GM18861 (cell line): ENCODE measurements at regions not wholly inside any gene's neighbourhood (a gene's known extent, or its start where the extent isn't known, plus 50 kb on each side); places are given as distances from the start of the nearest gene placed in this dataset.
"Not testable (repeated sequence)": the region's sequence is repeated elsewhere in the genome, so short reads cannot be mapped to it uniquely, and the experiment has no call there.

Experiments used
- ATAC-seq: cut with Tn5 transposase; IDR thresholded peaks from one replicate; pipeline ENCODE4 v1.9.1; 2021; ENCODE audit not compliant: unreplicated experiment

DNA sequence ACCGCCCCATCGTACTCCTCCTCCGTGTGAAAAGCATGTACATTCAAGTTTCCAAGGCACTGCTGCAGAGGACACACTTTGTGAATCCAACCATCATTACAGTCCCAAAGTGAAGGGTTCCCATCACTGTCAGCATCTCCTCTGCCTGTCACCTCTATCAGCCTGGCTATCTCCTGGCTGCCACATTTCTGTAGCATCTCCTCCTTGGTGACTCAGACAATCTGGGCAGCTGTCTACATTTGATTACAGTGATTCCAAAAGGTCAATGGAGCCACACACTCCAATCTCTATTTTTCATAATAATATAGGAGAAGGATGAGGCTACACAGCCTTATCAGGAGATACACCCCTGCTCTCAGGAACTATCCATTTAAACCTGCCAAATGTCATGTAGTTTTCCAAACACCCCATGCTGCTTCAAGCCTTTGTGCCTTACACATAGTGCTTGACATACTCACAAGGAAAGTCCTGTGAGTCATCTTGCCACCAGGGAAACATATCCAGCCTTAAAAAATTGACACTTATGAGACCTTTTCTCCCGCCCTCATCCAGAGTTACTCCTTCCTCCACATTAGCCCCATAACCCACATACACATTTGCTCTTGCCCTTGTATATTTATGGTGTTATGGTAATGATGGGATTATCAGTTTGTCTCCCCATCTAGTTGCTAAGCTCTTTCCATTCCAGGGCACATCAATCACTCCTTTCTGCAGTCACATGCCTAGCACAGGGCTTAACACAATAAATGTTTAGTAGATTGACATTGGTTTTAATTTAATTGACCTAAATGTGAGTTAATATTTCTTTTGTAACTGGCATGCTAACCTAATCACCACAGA, 250.1 kb upstream of the CDH5 start:
- no peak for ATAC-seq

DNA sequence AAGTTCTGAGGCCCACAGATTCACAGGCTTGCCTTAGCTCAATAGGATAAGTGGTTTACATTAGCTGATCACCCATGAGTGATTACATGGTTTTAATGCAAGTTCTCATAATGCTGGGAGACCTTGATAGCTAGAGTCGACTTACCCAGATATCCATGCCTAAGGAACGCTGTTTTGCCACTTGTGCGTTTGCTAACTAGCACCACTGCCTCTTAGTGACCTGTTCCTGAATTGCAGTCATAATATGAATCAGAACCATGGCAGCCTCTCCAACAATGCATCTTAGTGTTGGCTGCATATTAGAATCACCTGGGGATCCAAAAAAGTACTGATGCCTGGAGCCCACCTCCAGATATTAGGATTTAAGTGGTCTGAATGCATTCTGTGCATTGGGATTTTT, 251.1 kb upstream of the CDH5 start:
- no peak for ATAC-seq

DNA sequence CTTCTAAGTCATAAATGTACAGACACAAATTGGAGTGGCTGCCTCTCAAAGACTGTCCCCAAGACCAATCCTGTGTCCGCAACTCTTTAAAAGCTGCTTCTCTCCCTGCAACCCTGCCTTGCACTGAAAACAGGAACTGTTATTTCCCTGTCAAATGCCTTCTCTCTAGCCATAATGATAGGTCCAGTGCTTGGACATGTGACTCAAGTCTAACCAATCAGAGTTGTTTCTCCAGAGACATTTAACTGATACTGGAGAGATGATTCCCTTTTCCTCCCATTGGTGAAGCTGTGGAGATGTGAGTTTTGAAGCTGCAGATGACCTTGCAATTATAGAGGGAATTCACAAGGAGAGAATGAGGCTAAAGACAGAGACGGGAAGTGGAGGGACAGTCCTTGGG, 253.3 kb upstream of the CDH5 start:
- no peak for ATAC-seq

DNA sequence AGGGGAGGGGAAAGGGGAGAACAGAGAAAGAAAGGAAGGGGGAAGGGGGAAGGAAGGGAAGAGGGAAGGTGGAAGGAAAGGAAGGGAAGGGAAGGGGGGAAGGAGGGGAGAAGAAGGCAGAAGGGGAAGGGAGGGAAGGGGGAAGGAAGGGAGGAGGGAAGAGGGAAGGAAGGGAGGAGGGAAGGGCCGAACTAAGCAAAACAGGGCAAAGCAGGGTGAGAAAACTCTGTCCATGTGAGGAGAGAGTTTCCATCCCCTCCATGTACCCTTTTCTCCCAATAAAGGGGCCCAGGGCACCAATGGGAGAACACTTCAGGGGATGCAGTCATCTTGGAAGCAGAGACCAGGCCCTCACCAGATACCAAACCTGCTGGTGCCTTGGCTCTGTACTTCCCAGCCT, 256.8 kb upstream of the CDH5 start:
- no peak for ATAC-seq

DNA sequence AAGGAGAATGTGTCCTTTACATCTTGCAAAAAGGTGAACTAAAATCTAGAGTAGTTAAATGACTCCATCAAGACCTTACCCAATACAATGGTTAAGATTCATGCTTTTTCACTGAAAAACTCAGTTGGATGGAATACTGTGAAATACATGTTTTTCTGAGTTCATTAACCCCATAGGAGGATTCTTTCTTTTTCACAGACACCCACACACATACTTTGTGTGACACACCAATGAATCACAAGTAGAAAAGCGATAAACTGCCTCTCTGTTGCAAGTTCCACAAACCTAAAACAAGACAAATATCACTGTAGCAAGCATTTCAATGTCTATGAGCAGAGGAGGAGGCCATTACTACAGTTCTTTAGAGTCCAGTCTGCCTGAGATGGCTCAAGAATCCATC, 258.8 kb upstream of the CDH5 start:
- no peak for ATAC-seq

DNA sequence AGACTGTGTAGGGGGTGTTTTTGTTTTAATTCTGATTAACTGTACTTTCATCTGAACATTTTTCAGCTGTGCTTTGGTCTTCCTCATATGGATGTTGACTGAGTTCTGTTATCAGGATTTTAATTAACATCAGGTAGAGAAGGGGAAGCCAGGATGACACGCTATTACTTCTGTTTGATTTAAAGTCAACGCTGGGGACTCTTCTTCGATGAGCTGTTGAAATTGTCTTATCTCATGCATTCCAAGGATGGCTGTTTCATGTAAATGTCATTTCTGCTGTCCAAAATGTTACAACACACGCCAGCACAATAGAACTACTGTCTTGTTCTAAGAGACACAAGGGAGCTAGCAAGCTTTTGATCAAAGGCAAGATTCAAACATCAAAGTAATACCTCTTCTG, 263.3 kb upstream of the CDH5 start:
- no peak for ATAC-seq

DNA sequence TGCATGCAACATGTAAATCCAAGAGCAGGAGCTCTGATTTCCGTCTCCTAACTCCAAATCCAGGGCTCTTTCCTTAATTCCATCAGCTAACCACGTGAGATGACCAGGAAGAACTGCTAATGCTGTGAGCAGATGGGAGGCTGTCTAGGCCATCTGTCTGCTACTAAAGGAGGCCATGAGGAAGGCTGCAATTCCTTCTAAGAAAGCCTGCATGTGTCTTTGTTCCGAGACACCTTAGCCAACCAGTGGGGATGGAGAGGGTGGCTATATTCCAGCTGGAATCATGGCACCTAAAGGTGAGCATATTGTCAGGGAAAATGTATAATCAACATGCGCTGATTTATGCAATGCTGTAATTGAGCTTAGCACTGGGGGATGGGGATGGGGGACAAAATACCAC, 267.2 kb upstream of the CDH5 start:
- no peak for ATAC-seq

DNA sequence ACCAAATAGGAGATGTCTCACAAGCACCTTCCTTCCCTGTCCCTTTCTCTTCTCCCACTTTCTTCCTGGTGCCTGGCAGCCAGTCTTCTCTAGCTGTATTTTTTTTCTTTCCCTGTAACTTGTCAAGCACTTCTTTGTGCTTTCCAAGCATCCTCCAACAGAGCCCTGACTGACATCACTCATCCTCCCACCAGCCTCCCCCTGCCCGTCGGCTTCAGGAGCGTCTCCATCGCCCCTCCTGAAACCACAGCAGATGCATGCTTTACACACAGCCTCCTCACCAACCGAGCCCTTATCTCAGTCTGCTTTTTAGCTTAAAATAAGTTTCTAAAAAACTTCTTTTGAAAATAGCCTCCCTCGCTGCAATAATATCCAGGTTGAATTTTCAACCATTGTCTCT, 268.7 kb upstream of the CDH5 start:
- no peak for ATAC-seq

DNA sequence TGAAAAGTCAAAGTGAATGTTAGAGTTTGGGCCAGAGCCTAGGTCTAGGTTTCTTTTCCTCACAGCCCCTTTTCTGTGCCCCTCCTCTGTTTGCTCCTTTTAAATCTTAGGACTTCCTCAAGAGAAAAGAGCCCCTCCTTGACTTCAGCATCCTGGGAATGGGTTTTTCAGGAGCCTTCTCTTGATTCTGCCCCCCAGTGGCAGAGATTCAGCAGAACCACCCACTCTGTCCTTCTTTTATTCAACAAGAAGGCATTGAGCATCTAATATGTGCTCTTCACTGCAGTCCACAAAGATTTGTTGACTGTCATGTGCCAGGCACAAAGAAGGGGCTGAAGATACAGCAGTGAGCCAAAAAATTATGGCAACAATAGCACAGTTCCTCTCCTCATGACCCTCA, 270.8 kb upstream of the CDH5 start:
- ATAC-seq = no peak

DNA sequence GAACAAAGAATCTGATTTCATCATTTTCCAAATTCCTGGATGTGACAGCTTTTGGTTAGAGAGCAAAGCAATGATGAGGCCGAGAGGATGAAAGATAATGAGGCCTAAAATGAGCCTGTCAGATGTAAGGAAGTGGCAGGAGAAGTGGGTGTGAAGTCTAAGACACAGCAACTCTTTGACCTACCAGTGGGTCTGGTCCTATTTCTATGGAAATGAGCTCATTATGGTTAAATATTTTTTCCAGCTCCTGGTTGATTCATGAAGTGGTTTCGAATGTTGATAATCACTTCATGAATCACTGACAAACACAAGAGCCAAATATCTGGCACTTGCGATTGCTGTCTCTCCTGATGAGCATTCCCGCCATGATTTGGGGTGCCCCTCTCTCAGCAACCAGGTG, 273.3 kb upstream of the CDH5 start:
- no peak for ATAC-seq

DNA sequence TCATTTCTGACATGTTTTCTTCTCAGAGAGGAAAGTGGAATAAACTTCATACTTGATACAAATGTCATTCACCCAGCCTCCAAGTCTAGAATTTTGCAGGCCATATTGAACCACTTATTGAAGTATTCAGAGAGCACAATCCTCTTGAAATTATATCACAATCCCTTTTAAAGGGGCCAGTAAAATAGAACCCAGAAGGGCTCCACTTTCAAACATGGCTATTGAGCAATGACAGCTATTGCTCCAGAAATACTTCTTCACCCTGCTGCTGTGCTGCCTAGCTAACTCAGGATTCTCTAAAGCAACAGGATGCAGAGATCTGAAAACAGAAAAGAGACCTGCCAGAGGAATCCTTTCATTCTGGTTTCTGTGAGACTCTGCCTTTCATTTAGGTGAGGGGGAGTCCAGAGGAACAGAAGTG, 275.0 kb upstream of the CDH5 start:
- no peak for ATAC-seq

DNA sequence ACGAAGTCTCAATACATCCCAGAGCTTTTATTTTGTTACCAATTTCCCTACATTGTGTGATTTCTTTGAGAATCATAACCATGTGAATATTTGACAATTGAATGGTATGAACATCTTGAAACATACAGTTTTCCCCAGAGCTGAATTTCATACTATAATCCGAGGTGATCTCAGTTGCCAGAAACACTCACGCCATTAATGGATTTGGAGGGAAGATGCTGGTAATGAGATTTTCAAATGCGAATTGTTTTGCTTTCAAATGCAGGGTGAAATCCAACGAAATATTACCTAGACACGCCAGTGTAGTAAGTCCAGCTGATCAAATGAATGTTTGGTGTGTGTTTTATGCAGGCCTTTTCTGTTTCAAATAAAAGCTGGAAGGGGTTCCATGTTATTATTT, 277.8 kb upstream of the CDH5 start:
- no peak for ATAC-seq

DNA sequence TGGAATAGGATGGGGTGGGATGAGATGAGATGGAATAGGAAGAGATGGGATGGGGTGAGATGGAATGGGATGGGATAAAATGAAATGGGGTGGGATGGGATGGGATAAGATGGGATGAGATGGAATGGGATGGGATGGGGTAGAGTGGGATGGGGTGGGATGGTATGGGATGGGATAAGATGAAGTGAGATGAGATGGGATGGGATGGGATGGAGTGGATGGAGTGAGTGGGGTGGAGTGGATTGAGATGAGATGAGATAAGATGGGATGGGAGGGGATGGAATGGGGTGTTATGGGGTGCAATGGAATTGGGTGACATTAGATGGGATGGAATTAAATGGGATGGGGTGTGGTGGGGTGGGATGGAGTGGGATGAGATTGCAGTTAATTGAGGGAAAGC, 279.2 kb upstream of the CDH5 start:
- no peak for ATAC-seq

DNA sequence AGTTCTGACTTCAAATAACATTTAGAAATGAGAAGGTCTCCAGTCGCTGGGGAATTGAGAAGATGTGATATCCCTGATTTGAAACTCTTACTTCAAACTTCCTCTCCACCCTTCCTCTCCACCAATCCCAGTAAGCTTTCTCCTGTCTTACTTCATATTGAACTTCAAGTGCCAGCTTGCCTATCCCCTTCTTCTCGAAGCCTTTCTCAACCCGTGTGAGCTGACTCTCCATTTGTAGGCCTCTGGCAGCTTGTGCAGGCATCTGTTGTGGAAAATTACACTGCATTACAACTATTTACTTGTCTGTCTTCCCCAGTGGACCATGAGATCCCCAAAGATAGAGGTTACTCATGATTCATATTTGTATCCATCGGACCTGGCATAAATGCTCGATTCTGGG, 280.8 kb upstream of the CDH5 start:
- ATAC-seq = no peak

DNA sequence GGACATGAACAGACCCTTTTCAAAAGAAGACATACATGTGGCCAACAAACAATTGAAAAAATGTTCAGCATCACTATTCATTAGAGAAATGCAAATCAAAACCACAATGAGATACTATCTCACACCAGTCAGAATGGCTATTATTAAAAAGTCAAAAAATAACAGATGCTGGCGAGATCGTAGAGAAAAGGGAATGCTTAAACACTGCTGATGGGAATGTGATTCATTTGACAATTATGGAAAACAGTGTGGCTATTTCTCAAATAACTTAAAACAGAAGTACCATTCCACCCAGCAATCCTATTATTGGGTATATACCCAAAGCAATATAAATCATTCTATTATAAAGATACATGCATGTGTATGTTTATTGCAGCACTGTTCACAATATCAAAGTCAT, 281.8 kb upstream of the CDH5 start:
- not testable (repeated sequence) for ATAC-seq

DNA sequence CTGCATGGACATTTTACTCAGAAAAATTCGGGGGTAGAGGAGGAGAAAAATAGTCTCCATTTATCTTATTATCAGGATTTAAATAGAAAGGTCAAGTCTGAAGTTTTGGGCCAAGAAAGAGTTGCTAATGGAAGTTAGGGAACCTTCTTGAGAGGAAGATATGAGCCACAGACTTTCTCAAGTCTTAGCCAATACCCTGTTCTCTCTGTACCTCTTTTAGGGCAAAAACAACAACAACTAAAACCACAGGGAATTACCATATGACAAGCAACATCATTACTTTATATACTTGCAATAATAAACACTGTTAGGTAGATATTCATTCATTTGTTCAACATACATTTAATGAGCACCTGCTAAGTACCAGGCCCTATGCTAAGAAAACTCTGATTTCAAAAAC, 282.2 kb upstream of the CDH5 start:
- no peak for ATAC-seq

DNA sequence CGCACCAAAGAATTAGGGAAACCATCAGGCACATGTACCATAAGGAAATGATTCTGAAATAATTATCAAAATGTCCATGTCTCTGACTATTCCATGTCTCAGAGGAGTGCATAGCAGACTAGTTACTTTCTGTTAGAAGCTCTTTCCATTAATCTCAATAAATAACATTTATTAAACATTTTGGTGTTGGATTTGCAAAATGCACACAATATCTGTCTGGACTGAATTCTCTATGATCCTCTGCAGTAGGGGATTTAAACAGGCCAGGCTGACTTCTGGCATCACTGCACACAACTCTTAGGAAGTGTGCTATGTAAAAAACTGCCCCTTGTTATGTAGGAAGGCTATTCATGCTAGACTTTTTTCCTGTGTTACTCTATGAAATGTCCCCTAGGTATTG, 283.3 kb upstream of the CDH5 start:
- ATAC-seq = no peak

DNA sequence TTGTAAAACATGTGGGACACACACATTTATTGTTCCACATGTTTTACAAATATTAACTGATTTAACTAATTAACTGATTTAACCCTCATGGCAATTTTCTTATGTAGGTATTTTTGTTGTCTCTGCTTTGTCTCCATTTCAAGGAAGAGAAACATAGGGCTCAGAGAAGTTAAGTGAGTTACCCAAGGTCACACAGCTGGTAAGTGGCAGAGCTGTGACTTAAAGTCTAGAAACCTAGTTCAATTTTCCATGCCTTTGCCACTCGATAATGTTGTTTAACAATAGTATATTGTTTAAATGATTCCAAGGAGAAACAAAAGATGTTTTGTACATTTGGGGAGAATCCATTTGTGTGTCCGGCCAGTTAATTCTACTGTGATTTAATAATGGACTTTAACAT, 284.1 kb upstream of the CDH5 start:
- ATAC-seq = no peak

DNA sequence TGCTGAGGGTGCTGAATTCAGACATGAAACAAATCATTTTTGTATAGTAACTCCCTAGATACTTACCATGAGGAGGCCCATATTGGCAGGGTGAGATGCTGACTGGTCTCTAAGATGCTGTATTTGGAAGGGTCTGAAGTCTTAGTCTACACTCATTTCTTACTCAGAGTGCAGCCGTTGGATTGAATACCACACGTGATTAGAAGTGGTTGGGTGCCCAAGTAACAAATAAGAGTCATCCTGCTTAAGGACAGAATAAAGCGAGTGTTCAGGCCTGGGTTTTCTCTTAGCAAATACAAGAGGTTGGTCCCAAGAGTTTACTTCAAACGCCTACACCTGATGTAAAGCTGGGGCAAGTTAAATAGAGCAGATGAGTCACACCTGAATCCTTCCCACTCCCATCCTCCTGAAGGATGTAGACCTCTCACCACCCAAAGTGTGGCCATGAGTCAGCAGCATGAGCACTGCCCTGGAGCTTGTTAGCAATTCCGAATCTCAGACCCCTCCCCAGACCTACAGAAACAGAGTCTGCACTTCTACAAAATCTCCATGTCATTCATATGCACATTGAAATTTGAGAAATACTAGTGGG, 284.6 kb upstream of the CDH5 start:
- ATAC-seq = no peak

DNA sequence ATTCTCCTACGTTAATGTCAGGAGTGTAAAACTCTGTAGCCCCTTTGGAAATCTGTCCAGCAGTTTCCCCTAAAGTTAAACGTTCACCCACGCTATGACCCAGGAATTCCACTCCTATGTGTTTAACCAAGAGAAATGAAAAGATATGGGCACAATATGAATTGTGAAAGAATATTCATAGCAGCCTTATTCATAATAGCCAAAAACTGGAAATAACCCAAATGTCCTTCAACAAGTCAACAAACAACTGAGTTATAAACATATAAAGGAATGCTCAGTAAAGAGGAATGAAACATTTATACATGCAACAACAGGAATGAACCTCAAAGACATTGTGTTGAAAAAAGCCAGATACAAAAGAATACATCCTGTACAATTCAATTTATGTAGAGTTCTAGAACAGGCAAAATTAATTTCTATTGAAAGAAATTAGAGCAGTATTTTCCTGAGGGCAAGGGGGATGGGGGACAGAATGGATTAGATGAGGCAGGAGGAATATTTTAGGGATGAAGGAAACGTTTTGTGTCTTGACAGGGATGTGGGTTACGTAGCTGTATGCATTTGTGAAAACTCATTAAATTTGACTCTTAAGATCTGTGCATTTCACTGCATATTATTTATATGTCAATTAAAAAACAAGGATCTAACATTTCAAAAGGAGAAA, 286.7 kb upstream of the CDH5 start:
- ATAC-seq = no peak

DNA sequence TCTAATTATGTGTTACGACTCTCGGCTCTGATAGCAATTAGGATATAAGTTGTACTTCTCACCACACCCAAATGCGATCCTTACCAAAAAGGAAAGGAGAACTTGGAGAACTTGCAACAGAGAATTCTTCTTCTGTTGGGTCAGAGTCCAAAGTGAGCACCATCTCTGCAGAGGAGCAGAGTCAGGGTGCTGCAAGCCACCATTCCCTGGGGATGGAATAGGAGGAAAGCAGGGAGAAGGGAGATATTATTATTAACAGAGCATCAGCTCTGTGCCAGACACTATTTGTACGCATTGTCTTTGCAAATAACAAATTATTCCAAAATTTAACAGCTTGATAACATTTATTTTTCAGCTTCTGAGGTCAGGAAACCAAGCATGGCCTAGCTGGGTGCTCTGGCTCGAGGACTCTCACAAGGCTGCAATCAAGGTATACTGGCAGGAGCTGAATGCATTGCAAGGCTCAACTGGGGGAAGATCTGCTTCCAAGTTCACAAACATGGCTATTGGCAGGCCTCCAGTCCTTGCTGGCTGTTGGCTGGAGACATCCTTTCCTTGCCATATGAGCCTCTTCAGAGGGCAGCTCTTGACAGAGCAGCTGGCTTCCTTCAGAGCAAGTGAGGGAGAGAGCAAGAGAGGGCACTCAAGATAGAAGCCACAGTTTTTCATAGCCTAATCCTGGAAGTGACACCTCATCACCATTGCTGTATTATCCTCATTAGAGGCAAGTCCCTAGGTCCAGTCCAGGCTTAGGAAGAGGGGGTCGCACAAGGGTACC, 296.2 kb upstream of the CDH5 start:
- ATAC-seq = no peak

DNA sequence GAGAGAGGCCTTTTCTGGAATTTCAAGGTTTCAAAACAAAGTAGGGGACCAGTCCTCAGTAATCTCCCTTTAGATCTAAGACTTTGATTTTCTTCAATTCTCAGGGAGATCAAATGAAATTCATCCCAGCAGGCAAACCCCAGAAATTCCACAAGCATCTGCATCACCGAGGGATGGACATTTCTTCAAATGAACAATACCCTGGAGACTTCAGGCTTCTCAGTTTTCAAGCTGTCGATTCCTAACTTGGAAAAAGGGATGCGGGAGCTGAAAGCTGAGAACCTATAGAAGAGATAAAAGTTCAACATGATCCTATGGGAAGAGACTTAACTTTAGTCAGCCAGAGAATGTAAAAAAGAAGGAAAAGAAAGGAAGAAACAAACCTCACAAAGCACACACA, 296.9 kb upstream of the CDH5 start:
- no peak for ATAC-seq
